HTR-8/SVneo (cell line): ENCODE measurements at regions not wholly inside any gene's neighbourhood (a gene's known extent, or its start where the extent isn't known, plus 50 kb on each side); places are given as distances from the start of the nearest gene placed in this dataset.

Experiments used
- DNase-seq: peaks from one replicate; pipeline ENCODE4 v3.0.0; 2011; ENCODE audit warnings: low spot score, mixed read lengths; ENCODE audit not compliant: insufficient read length
- FAIRE-seq: peaks from 2 replicates; lab custom pipeline; 2011; peaks lifted over from hg19 to GRCh38; lab: Jason Lieb, UNC

GRCh38 chr17:36726199-36726598 is 124.8 kb downstream of the MRM1 start:
- FAIRE-seq (no peak), DNase-seq (no peak)

- DNase-seq: no peak
Measured at GRCh38 chr17:36727052-36727451, 125.7 kb downstream of the MRM1 start.

DNA sequence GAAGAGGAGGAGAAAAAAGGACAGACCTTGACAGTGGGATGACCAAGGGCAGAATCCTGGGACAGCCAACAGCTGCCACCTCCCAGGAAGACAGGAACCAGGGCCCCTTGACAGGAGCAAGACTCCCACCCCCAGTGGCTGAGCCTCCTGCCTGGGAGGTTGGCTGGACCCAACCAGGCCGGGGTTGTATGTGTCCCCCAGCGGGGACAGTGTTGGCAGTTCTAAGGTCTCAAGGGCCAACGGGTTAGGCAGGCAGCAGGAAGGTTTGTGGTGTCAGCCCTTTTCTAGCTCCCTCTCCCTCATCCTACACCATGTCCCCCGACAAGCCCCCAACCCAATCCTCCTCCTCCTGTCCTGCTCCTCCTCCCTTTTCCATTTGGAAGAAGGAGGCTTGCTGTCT is 126.2 kb downstream of the MRM1 start:
- no peak for DNase-seq

More at GRCh38 chr17:36727052-36727451, 125.7 kb downstream of the MRM1 start:
- no peak for FAIRE-seq

GRCh38 chr17:36728030-36728991 is 126.9 kb downstream of the MRM1 start:
- no peak for DNase-seq
- no peak for FAIRE-seq

More for the DNA sequence above, 126.2 kb downstream of the MRM1 start:
- FAIRE-seq: no peak

DNA sequence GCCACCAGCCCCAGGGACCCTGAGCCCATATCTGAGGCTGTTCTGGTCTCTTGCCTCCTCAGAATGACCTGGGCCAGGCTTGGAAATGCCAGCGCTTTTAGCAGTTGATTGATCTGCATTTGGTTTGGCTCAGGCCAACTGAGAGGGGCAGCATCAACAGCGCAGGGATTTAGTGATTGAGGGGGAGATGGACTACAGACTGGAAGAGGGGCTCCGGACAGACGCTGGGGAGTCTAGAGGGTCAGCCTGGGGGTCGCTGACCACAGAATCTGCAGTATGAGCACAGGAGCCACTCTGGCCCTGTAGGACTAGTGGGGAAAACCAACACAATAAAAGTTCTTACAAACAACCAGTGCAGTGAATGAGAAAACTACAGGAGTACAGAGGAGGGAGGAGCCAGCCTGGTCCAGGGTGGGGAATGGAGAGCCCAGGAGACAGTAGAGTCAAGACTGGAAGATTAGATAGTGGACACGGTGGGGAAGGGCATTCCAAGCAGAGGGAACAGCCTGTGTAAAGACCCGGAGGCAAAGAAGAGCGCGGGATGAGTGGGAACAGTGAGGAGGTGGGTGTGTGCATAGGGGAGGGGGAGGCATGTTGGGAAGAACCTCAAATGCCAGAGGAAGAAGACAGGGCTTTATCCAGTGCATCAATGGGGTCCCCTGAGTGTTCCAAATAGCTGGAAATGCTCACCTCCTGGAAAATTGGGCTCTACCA is 128.9 kb downstream of the MRM1 start:
- DNase-seq: no peak
- FAIRE-seq: no peak

- no peak for DNase-seq
- FAIRE-seq: no peak
Measured at GRCh38 chr17:36730857-36731490, 129.6 kb downstream of the MRM1 start.

- no peak for FAIRE-seq
- DNase-seq: no peak
Measured at GRCh38 chr17:36731811-36732210, 130.4 kb downstream of the MRM1 start.

DNA sequence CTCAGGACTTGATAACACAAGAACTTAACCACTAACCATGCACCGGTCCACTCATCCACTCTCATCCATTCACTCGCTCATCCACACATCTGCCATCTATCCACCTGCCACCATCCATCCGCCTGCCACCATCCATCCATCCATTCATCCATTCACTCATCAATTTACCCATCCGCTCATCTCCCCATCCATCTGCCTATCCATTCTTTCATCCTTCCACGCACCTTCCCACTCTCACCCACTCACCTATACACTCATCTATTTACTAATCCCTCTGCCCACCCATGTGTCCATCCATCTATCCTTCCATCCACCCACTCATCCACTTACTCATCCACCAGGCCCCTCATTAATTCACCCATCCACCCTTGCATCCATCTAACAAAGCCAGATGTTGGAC is 131.0 kb downstream of the MRM1 start:
- DNase-seq: no peak
- FAIRE-seq: no peak

DNA sequence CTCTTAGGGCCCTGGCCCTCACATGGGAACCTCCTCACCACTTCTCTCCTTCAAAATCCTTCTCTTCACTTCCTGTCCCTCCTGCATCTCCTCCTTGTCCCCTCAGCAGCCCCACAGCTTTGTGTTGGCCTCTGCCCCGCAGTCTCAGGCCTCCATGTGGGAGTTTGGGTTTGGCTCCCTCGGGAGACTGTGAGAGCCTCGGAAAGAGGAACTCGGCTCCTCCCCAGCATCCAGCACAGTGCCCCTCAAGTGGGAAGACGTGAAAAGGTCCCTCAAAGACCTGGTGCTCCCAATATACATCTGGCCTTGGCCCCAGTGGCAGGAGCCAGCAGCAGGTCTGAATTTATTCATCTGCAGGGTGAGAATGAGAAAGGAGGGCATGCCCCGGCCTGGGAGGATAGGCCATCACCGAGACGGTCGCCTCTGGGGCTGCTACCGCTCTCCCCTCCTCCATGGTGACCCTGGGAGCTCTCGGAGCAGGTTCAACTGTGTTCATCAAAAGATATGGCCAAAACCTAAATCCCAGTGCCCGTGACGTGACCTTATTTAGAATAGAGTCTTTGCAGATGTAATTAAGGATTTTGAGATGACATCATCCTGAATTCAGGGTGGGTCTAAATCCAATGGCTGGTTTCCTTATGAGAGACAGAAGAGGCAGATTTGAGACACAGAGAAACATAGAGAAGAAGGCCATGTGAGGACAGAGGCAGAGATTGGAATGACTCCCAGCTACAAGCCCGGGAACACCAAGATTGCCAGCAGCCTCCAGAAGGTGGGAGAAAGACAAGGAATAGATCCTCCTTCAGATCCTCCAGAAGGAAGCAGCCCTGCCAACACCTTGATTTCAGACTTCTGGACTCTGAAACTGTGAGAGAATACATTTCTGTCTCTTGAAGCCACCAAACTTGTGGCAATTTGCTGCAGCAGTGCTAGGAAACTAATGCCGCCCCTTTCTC is 135.1 kb downstream of the MRM1 start:
- no peak for FAIRE-seq
- DNase-seq: no peak

DNA sequence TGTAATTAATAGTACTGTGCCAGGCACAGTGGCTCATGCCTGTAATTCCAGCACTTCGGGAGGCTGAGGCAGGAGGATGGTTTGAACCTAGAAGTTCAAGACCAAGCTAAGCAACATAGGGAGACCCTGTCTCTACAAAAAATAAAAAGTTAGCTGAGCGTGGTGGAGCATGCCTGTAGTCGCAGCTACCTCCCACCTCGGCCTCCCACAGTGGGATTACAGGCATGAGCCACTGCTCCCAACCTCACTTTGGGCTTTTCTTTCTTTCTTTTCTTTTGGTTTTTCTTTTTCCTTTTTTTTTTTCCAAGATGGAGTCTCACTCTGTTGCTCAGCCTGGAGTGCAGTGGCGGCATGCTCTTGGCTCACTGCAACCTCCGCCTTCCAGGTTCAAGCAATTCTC is 137.8 kb downstream of the MRM1 start:
- DNase-seq: no peak
- no peak for FAIRE-seq

- DNase-seq (no peak), FAIRE-seq (no peak)
Measured at GRCh38 chr17:36740157-36740556, 138.8 kb downstream of the MRM1 start.

DNA sequence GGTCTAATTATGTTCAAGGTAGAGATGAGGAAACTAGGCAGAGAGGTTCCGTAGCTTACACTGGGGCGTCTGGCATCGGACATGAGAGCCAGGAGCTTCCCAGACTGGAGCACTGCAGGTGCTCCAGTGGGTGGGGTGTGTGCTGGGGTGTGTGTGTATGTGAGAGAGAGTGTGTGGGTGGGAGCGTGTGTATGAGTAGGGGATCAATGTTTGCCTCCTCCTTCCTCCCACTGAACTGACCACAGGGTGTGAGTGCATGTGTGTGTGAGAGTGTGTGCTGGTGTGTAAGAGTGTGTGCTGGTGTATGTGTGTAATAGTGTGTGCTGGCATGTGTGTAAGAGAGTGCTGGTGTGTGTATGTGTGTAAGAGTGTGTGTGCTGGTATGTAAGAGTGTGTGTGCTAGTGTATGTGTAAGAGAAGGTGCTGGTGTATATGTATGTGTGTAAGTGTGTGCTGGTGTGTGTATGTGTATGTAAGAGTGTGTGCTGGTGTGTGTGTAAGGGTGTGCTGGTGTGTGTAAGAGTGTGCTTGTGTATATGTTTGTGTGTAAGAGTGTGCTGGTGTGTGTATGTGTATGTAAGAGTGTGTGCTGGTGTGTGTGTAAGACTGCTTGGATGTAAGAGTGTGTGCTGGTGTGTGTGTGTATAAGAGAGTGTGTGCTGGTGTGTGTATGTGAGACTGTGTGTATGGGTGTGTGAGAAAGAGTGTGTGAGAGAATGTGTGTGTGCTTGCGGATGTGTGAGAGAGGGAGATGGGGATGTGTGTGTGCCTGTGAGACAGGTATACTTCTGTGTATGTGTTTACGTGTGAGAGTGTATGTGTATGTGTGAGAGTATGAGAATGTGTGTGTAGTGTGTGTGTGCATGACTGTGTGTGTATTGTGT is 139.9 kb downstream of the MRM1 start:
- no peak for FAIRE-seq
- DNase-seq: no peak

GRCh38 chr17:36742267-36743000 is 141.1 kb downstream of the MRM1 start:
- FAIRE-seq (no peak), DNase-seq (no peak)

- FAIRE-seq (no peak), DNase-seq (no peak)
Measured at GRCh38 chr17:36743130-36743529, 141.7 kb downstream of the MRM1 start.

DNA sequence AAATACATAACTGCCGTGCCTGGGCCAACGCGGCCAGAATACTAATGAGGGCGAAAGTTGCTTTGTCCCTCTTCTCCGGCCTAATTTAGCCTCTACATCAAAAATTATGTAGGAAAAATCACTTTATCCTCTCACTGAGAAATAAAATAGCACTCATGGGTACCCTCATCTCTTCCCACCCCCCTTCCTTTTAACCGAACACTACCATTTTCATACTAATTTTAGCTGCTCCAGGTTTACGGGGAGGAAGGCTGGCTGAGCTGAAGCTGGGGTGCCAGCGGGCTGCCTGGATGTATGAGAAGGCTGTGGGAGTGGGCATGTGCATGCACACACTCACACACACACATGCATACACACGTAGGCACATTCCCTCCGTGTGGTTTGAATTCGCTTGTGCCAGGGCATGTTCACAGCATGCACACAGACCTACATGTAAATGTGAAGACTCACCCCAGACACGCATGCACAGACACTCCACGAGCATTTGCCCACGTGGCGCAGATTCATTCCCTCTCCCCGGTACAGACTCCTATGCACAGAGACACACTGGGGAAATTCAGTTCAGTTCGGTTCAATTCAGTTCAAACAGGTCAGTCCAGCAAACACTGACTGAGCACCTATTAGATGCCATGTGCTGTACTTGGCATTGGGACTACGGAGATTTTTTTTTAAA is 145.1 kb downstream of the MRM1 start:
- DNase-seq (no peak), FAIRE-seq (no peak)

- no peak for FAIRE-seq
- DNase-seq: no peak
Measured at GRCh38 chr17:36747861-36748260, 146.5 kb downstream of the MRM1 start.

GRCh38 chr17:36748272-36748671 is 146.9 kb downstream of the MRM1 start:
- FAIRE-seq: no peak
- no peak for DNase-seq

GRCh38 chr17:36749493-36749892 is 148.1 kb downstream of the MRM1 start:
- FAIRE-seq (no peak), DNase-seq (no peak)
